22Rv1 (cell line): ENCODE measurements at regions not wholly inside any gene's neighbourhood (a gene's known extent, or its start where the extent isn't known, plus 50 kb on each side); places are given as distances from the start of the nearest gene placed in this dataset.

Experiments used
- CTCF ChIP-seq: fragments of 450-650 bp; IDR thresholded peaks from 2 replicates; pipeline ENCODE4 v1.5.1; 2017; ENCODE audit warnings: mild to moderate bottlenecking
- ZFX ChIP-seq: fragments of 450-650 bp; IDR thresholded peaks from 2 replicates; pipeline ENCODE4 v1.6.1; 2017; ENCODE audit warnings: antibody characterized with exemption, borderline replicate concordance

- no peak for TF ChIP-seq CTCF
- TF ChIP-seq ZFX, result no peak
Measured at GRCh38 chr13:29684441-29684840, 89.0 kb upstream of the SLC7A1 start.
